GM18498 (cell line): ENCODE measurements at regions not wholly inside any gene's neighbourhood (a gene's known extent, or its start where the extent isn't known, plus 50 kb on each side); places are given as distances from the start of the nearest gene placed in this dataset.
"Not testable (repeated sequence)": the region's sequence is repeated elsewhere in the genome, so short reads cannot be mapped to it uniquely, and the experiment has no call there.

Experiments
- ATAC-seq: cut with Tn5 transposase; IDR thresholded peaks from one replicate; pipeline ENCODE4 v1.9.1; 2021; ENCODE audit warnings: mild to moderate bottlenecking, moderate library complexity; ENCODE audit not compliant: unreplicated experiment

DNA sequence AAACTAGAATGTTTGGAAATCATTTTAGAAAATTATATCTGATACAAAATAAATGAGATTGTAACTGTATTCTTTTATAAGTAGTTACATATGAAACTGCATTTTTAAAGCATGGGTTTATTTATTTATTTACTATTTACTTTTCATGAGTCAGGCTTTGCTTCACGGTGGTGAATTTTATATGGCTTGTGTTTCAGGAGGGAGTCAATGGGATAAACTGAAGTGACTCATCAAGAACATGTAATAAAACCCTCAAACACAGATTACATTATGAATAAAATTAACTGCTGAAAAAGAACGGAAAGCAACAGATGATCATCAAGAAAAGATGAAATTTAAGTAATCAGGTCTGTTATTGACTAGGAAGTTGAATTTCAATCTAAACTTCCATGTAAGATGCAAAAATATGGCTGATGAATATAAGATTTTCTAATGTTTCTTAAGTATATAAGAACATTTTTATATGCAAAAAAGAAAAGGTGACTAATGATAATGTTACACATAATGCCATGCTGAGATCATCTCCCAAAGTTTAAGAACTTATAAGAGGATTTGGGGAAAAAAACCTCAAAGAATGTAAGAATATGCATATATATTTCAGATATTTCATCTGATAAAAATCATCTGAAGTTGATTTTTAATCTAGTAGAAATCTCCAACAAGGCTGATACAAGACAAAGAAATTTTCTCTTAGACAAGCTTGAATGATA is 383.6 kb downstream of the SLITRK1 start:
- ATAC-seq, result no peak

- ATAC-seq, result no peak
Measured at GRCh38 chr13:83498045-83498444, 384.2 kb downstream of the SLITRK1 start.

DNA sequence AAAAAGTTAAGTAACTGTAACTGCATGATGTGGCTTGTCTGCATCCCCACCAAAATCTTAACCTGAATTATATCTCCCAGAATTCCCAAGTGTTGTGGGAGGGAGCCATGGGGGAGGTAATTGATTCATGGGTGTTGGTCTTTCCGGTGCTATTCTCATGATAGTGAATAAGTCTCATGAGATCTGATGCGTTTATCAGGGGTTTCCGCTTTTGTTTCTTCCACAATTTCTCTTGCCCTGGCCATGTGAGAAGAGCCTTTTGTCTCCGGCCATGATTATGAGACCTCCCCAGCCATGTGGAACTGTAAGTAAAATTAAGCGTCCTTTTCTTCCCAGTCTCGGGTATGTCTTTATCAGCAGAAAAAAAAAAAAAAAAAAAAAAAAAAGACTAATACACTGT is 385.8 kb downstream of the SLITRK1 start:
- no peak for ATAC-seq

DNA sequence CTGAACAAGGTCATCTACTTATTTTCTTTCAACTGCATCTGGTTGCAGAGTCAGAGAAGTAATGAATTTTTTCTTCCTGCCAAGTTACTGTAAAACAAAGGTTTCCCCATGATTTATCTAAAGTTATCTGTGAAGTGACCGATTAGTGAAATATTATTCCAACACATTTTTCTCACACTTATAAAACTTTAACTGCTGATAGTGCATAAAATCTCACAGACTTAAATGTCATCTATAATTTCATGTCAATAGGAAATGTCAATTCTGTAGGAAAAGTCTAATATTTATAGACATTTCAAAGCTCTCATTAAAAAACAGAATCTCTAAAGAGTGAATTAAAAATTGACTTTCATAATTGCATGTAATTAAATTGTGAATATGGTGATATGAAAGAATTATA is 397.2 kb downstream of the SLITRK1 start:
- no peak for ATAC-seq

DNA sequence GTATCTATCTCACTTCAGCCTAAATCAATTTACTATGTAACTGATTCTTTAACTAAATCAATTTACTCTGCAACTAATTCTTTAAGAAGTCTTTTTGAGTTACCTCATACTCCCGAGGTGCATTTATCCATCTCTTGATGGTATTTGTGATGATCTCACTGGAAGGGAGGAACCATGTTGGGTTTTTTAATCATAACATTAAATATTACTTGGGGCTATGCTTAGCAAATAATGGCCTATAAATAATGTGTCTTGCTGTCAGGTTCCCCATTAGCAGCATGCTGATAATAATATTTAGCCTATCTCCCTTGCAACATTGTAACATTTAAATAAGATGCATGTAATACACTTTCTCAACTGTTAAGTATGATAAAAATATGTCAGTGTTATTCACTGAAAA is 411.3 kb downstream of the SLITRK1 start:
- ATAC-seq, result no peak

DNA sequence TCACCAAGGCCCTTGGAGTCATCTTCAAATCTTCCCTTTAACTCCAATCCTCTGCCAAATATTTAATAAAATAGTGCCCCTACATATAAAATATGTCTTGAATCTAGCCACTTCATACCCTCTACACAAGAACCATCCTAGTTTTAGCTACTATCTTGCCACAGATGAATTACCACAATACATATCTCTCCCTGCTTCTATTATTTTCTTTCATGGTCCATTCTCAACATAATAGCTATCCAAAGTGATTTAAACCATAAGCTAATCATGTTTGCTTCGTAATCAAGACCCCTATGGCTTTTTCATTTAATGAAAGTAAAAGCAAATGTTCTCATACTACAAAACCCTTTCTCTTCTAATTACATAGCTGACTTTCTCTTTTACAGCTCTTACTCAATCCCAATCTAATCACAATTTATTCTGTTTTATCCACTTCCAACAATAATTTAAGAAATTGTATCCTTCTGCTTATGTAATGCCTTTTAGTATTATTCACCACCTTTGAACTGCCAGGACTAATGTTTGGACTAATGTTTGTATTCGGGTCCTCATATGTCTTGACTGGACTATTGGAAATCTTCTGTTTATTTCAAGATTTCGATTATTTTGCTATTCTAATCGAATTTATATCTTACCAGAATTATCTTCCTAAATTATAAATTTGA is 412.0 kb downstream of the SLITRK1 start:
- no peak for ATAC-seq

- no peak for ATAC-seq
Measured at GRCh38 chr13:83453723-83454122, 428.6 kb downstream of the SLITRK1 start.

- ATAC-seq, result no peak
Measured at GRCh38 chr13:83453300-83453699, 429.0 kb downstream of the SLITRK1 start.

GRCh38 chr13:83452292-83452950 is 429.9 kb downstream of the SLITRK1 start:
- no peak for ATAC-seq

- no peak for ATAC-seq
Measured at GRCh38 chr13:83450591-83450990, 431.7 kb downstream of the SLITRK1 start.

DNA sequence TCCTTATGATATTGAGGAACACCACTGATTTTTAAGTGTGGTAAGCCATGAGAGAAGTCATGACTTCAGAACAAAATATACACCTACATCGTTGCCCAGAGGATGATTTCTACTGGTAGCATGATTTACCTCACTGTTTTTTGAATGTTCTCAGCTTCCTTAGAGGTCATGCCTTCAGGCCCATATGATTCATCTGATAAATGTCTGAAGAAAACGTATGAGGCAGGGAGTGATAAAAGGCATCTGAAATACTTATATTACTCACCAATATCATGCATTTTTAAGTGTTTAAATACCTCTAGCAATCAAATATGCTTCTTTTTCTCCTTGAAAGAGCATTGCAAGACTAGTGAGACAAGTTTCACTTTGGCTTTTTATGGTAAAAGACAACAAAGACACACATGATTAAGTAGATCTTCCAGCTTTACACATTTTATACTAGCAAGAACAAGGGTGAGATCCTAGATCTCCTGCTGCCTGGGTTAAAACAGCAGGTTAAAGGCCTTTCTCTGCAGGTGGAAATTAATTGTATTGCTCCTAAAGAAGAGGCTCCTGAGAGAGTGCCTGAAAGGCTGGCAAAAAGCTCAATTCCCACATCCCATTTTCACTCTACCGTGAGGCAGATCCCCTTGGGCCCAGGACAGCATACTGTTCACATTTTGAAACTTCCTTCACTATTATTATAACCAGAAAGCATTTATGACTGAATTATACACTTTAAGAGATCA is 432.4 kb downstream of the SLITRK1 start:
- ATAC-seq, result no peak

DNA sequence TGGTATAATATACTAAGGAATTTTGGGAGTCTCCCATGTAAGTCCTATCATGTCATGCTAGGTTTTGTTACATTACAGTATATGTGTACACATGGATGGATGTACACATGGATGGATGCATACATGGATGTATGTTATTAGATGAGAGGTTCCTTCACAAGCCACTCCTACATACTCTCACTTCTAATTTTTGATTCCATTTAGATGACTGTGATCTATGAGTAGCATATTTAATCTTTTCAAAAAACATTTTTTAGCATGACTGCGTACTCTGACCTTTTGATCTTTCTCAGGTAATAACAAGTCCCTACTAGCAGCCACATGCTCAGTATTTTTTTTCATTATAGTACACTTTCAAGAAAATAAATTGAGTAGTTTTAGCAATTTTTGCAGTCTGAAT is 441.8 kb downstream of the SLITRK1 start:
- ATAC-seq, result no peak

- not testable (repeated sequence) for ATAC-seq
Measured at GRCh38 chr13:83439464-83439863, 442.8 kb downstream of the SLITRK1 start.

DNA sequence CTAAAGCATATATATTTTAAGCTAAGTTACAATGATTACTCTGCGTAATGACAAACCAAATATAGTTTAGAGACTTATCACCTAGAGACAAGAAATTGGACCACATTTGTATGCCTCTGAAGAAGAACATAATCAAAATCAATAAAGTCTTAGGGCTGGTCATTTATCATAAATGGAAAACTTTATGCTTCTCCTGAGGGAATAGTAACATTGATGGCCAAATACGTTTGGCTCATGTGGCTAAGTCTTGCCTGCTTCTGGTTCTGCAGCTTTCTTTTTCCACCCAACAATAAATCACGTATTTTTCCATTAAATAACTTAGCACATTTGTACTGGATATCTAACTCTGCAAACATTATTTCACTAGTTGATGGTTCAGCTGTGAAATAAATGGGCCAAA is 458.4 kb downstream of the SLITRK1 start:
- ATAC-seq, result no peak

DNA sequence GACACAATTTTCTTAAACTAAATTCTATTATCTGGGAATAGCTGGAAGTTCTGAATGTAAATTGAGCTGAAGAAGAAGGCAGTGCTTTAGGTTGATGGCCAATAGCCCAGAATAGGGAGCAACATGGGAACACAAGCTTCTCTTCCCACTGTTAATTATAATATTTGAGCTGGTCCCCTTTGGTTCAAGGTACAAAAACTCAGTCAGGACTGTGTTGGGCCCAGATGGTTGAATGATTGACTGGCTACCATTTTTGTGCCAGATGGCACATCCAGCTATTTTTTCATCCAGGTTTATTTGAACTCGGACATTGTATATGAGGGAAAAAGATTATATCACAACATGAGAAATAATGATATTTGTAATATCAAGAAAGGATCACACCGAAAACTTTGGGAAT is 458.9 kb downstream of the SLITRK1 start:
- no peak for ATAC-seq

DNA sequence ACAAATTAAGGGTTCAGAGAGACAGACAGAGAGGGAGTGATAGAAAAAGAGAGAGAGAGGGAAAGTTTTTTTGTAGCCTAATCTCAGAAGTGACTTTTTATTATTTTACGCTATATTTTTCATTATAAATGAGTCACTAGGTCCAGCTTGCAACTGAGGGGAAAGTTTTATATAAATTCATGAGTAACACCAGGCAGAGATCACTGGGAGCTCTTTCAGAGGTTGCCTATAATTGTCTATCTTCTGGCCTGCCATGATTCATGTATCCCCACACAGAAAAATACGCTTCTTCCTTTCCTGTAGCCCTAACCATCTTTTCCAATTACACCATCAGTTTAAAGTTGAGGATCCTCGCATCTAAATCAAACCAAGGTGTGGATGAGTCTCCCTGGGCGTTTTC is 467.9 kb downstream of the SLITRK1 start:
- ATAC-seq, result no peak

DNA sequence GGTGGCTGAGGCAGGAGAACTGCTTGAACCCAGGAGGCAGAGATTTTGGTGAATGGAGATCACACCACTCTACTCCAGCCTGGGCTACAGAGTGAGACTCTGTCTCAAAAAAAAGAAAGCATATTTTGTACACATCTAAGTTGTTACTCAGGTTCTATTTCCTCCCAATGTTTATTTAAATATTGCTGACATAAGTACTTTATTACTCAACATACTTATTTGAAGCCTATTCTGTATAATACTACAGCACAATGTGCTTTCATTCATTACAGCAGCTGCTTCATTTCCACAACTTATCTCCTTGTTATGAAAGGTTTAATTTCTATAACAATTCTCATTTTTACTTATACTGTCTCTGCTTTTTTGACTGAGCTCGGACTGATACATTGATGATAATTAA is 495.7 kb downstream of the SLITRK1 start:
- ATAC-seq, result no peak

GRCh38 chr13:83378908-83379307 is 503.4 kb downstream of the SLITRK1 start:
- no peak for ATAC-seq

DNA sequence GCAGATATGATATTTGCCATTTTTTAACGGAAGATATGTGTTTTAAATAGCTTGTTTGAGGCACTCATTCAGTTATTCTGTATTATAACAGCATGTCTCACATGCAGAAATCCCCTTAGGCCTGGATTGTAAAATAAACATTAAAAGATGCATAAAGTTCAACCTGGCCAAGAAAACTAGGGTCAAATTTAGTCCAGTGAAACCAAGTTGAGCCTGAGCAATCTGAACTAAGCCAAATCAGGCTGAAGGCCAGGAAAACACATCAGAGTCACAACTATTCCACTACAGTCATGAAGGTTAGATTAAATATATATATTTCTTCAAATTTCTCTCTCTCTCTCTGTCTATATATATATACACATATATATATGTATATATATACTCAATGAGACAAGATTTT is 504.8 kb downstream of the SLITRK1 start:
- no peak for ATAC-seq

GRCh38 chr13:83372786-83373185 is 509.5 kb downstream of the SLITRK1 start:
- no peak for ATAC-seq

- no peak for ATAC-seq
Measured at GRCh38 chr13:83365723-83366122, 516.6 kb downstream of the SLITRK1 start.

DNA sequence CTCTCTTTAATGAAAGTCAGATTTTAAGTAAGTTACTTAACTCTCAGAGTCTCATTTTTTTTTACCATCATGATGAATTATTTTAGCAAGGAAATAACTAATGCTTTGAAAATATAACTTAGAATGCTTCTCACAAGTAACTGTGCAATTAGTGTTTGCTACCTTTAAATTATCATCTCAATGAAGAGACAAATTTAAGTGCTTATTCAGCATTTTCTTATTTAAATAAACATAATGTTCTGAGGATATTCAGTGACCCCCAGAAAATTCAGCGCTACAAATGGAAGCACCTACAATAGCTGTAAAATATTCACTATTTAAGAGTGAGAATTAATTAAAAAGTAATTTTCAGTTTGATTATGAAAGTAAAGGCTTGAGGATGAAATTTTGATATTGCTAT is 527.2 kb downstream of the SLITRK1 start:
- ATAC-seq, result no peak
